ENCODE measurements at regions not wholly inside any gene's neighbourhood (a gene's known extent, or its start where the extent isn't known, plus 50 kb on each side); places are given as distances from the start of the nearest gene placed in this dataset.
"Not testable (repeated sequence)": the region's sequence is repeated elsewhere in the genome, so short reads cannot be mapped to it uniquely, and the experiment has no call there.

DNA sequence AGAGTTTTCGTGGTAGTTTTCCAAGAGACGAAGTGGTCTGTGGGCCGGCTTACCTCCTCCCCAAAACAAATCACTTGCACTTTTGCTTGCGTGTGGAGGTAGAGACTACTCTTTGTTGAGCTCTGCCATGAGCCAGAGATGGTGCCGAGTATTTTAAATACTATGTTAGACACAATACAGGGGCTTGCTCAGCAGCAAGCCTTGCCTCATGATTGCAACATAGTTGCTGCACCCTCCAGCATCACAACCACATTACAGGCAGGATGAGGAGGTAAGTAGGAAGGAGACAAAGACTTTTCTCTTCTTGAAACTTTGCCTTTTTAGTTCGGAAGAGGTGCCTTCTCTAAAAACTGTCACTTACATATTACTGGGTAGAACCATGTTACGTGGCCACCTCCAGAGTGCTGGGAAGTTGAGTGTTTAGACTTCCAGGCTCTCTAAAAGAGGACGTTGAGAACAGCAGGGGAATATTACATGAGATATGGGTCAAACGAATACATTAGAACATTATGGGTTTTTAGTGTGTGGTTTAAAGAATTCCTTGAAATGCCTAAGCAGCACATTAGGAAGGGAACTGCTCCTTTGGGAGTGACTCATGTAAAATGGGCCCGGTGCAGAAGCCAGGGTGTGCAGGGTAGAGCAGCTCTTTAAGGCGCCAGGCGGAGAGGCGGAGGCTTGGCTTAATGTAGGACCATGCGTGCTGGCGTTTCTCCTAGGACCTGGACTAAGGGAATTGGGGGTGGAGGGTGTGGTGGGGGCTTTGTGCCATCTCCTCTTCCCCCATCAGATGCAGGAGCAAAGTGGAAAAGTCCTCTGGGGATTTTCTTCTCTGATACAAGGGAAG, 110.6 kb upstream of the PRMT8 start:
- TF ChIP-seq, protein P1, sequence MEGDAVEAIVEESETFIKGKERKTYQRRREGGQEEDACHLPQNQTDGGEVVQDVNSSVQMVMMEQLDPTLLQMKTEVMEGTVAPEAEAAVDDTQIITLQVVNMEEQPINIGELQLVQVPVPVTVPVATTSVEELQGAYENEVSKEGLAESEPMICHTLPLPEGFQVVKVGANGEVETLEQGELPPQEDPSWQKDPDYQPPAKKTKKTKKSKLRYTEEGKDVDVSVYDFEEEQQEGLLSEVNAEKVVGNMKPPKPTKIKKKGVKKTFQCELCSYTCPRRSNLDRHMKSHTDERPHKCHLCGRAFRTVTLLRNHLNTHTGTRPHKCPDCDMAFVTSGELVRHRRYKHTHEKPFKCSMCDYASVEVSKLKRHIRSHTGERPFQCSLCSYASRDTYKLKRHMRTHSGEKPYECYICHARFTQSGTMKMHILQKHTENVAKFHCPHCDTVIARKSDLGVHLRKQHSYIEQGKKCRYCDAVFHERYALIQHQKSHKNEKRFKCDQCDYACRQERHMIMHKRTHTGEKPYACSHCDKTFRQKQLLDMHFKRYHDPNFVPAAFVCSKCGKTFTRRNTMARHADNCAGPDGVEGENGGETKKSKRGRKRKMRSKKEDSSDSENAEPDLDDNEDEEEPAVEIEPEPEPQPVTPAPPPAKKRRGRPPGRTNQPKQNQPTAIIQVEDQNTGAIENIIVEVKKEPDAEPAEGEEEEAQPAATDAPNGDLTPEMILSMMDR (IDR thresholded peaks at IDR 0.05; ENCODE audit: low read depth, low read length) = no peak
- no peak overlapping the region for H3K4me3 ChIP-seq (ENCODE audit: low read depth, low read length)

DNA sequence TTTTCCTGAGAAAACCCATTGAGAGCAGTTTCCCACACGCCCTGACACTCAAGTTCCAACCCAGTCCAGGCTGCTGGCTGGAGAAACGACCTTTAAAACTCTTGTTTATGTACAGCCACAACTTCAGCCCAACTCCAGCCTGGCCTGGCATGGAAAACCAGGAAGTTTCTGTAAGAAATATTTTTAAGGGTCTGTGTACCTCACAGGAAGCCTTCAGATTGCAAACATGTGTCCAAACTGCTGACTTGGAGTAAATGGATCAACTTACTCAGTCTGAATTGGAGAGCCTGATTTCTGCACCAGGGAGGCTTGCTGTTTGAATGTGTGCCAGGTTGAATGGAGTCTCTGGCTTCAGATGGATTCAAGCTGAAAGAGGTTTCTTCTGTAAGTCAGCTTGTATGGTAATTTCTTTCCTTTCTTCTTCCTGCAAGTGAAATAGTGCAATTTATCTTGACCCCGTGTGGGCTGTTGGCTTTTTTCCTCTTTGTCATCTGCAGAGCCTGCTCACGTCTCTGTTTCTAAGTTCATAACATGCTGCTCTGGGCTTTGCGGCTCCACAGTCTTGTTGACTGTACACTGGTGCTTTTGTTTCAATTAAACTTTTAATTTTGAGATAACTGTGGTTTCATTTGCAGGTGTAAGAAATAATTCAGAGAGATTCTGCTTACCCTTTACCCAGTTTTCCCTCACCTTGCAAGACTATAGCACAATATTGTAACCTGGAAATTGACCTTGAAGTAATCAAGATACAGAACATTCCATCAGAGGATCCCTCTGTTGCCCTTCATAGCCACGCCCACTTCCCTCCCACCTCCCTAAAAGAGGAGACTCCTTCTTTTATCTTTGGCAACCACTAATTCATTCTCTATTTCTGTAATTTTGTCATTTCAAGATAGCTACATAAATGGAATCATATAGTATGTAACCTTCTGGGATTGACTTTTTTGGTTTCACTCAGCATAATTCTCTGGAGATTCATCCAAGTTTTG, 109.7 kb upstream of the PRMT8 start:
- TF ChIP-seq, protein P1 (IDR thresholded peaks at IDR 0.05; ENCODE audit: low read depth, low read length) = no peak
- H3K4me3 ChIP-seq (ENCODE audit: low read depth, low read length) = no peak overlapping the region

DNA sequence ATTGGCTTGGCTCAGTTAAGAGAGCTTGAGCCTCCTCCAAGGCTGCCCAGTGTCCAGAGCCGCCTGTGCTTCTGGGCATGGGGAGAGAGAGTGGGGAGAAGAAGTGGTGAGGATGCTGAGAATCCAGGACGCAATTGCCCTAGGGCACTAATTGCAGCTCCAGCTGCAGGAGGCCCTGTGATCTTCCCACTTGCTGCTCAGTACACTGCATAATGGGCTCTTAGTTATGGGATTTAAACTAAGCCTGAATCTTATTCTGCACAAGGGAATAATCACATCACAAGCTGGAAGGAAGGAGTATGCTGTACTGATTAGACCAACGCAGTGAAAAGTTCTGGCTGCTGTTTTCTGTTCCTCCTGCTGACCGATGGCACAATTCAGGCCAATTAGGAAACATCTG, 101.0 kb upstream of the PRMT8 start:
- no peak overlapping the region for H3K4me3 ChIP-seq (ENCODE audit: low read depth, low read length)
- TF ChIP-seq, protein P1 (IDR thresholded peaks at IDR 0.05; ENCODE audit: low read depth, low read length) = no peak

DNA sequence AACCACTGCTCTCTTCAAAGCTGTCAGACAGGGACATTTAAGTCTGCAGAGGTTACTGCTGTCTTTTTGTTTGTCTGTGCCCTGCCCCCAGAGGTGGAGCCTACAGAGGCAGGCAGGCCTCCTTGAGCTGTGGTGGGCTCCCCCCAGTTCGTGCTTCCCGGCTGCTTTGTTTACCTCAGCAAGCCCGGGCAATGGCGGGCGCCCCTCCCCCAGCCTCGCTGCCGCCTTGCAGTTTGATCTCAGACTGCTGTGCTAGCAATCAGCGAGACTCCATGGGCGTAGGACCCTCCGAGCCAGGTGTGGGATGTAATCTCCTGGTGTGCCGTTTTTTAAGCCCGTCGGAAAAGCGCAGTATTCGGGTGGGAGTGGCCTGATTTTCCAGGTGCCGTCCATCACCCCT, 93.4 kb upstream of the PRMT8 start:
- not testable (repeated sequence) for H3K4me3 ChIP-seq (ENCODE audit: low read depth, low read length)

DNA sequence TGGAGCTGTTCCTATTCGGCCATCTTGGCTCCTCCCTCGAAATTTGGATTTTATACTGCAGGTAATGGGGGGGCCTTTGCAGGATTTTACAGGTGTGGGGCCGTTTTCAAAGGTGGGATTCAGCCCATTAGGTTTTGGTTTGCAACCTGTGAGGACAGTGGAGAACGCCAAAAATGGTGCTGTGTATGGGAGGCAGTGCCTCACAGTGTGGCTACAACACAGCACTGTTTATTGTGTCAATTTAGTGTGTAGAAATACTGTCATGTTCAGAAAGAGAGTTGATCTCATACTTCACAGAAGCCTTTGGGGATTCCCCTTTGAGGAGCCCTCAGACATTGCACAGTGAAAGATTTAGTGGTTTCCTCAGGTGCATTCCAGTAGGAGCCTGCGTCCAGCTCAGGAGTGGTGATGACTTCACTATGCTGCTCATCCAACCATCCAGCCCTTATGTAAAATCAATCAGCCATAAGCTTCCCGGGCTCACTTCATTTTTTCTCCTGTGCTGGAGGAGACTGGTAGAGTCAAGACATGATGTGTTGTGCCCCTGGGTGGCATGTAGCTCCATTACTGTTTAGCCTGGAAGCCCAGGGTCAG, 92.7 kb upstream of the PRMT8 start:
- H3K4me3 ChIP-seq (ENCODE audit: low read depth, low read length) = no peak overlapping the region

DNA sequence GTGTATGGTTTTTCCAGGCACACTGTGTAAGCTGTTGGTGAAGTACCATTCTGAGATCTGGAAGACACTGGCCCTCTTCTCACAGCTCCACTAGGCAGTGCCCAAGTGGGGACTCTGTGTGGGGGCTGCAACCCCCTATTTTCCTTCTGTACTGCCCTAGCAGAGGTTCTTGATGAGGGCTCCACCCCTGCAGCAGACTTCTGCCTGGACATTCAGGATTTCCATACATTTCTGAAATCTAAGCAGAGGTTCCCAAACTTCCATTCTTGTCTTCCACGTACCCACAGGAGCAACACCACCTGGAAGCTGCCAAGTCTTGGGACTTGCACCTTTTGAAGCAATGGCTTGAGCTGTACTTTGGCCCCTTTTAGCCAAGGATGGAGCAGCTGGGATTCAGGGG, 85.2 kb upstream of the PRMT8 start:
- no peak overlapping the region for H3K4me3 ChIP-seq (ENCODE audit: low read depth, low read length)
- TF ChIP-seq, protein P1 (IDR thresholded peaks at IDR 0.05; ENCODE audit: low read depth, low read length) = no peak

More for the DNA sequence above, 92.7 kb upstream of the PRMT8 start:
- TF ChIP-seq, protein P1 (IDR thresholded peaks at IDR 0.05; ENCODE audit: low read depth, low read length) = no peak

DNA sequence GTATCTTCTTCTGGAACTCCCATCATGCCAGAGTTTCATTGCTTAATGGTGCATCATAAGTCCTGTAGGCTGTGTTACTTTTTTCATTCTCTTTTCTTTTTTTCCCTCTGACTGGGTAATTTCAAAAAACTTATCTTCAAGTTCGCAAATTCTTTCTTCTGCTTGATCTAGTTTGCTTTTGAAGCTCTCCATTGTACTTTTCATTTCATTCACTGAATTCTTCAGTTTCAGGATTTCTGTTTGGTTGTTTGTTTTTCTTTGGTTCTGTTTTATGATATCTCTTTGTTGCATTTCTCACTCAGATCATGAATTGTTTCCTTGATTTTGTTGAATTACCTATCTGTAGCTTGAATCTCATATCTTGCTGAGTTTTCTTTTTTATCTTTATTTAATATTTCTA, 83.3 kb upstream of the PRMT8 start:
- H3K4me3 ChIP-seq (ENCODE audit: low read depth, low read length) = no peak overlapping the region
- TF ChIP-seq, protein P1 (IDR thresholded peaks at IDR 0.05; ENCODE audit: low read depth, low read length) = no peak
